Transverse colon (tissue), 4 donors: ENCODE measurements at regions not wholly inside any gene's neighbourhood (a gene's known extent, or its start where the extent isn't known, plus 50 kb on each side); places are given as distances from the start of the nearest gene placed in this dataset.

Source experiments
- POLR2A ChIP-seq: fragments of 450-650 bp; IDR thresholded peaks from one replicate; pipeline ENCODE4 v1.6.1; 2016; ENCODE audit warnings: antibody characterized with exemption, mild to moderate bottlenecking, moderate library complexity
- POLR2AphosphoS5 ChIP-seq, 3 donors: sonication (generic); formaldehyde crosslinking; IDR thresholded peaks; one replicate each; pipeline ENCODE4 v1.6.1; 2016; ENCODE audit warnings: antibody characterized with exemption in 3 of 3
- TF ChIP-seq, protein P1 (sequence below), 5 experiments: fragments of 200-600 bp in 3 of 5; fragments of 450-650 bp in 2 of 5; sonication (generic) in 3 of 5; IDR thresholded peaks; 1 replicate in 2 of 5; 2 replicates in 3 of 5; pipeline ENCODE4 v1.5.1; 2016 to 2017; ENCODE audit warnings: antibody characterized with exemption in 5 of 5, inconsistent platforms in 3 of 5, mild to moderate bottlenecking in 2 of 5, moderate library complexity in 1 of 5

DNA sequence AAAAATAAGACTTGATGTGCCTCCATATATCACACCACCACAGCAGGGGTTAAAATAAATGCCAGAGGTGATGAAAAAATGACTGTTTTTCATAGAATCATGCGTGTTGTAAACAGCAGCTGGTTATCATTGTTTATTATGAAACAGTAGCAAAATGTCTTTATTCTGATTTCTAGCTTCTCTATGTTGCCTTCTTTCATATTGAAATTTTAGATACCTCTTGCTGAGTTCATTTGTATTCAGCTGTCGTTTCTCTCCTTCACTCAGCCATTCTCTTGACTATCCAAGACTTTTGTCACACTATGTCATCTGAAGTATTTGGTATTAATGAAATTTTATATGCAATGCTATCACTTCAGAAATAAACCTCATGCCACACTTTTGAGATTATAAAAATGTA lies 465.0 kb downstream of the TAF11L14 start:
- no peak for TF ChIP-seq POLR2A
- TF ChIP-seq, protein P1, sequence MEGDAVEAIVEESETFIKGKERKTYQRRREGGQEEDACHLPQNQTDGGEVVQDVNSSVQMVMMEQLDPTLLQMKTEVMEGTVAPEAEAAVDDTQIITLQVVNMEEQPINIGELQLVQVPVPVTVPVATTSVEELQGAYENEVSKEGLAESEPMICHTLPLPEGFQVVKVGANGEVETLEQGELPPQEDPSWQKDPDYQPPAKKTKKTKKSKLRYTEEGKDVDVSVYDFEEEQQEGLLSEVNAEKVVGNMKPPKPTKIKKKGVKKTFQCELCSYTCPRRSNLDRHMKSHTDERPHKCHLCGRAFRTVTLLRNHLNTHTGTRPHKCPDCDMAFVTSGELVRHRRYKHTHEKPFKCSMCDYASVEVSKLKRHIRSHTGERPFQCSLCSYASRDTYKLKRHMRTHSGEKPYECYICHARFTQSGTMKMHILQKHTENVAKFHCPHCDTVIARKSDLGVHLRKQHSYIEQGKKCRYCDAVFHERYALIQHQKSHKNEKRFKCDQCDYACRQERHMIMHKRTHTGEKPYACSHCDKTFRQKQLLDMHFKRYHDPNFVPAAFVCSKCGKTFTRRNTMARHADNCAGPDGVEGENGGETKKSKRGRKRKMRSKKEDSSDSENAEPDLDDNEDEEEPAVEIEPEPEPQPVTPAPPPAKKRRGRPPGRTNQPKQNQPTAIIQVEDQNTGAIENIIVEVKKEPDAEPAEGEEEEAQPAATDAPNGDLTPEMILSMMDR (IDR thresholded peaks at IDR 0.05) = no peak
- TF ChIP-seq POLR2AphosphoS5 (IDR thresholded peaks at IDR 0.05) = no peak
